Type B pancreatic cell (in vitro differentiated cells): ENCODE measurements at regions not wholly inside any gene's neighbourhood (a gene's known extent, or its start where the extent isn't known, plus 50 kb on each side); places are given as distances from the start of the nearest gene placed in this dataset.

ENCODE experiments used
- DNase-seq: peaks from one replicate; pipeline ENCODE4 v3.0.0; 2021; ENCODE audit warnings: mixed read lengths; ENCODE audit not compliant: unreplicated experiment; ENCODE audit errors: extremely low spot score
- H3K27ac Mint-ChIP-seq: 2 replicates; pipeline ENCODE4 v1.8.0; 2021; ENCODE audit warnings: mild to moderate bottlenecking, mixed read lengths
- H3K27me3 Mint-ChIP-seq: 2 replicates; pipeline ENCODE4 v1.8.0; 2021; ENCODE audit warnings: mixed read lengths
- H3K36me3 Mint-ChIP-seq: 2 replicates; pipeline ENCODE4 v1.8.0; 2021; ENCODE audit warnings: mixed read lengths
- H3K4me1 Mint-ChIP-seq: one replicate; pipeline ENCODE4 v1.8.0; 2021; ENCODE audit warnings: mixed read lengths; ENCODE audit not compliant: unreplicated experiment
- H3K4me3 Mint-ChIP-seq: 2 replicates; pipeline ENCODE4 v1.8.0; 2021; ENCODE audit warnings: mild to moderate bottlenecking, mixed read lengths
- H3K9me3 Mint-ChIP-seq: 2 replicates; pipeline ENCODE4 v1.8.0; 2021; ENCODE audit warnings: mixed read lengths
- TF ChIP-seq, protein P1 (sequence below): fragments of 200-600 bp; sonication (generic); conservative IDR thresholded peaks from 2 replicates; pipeline ENCODE4 v1.5.0; 2021; ENCODE audit warnings: antibody characterized with exemption, mild to moderate bottlenecking

DNA sequence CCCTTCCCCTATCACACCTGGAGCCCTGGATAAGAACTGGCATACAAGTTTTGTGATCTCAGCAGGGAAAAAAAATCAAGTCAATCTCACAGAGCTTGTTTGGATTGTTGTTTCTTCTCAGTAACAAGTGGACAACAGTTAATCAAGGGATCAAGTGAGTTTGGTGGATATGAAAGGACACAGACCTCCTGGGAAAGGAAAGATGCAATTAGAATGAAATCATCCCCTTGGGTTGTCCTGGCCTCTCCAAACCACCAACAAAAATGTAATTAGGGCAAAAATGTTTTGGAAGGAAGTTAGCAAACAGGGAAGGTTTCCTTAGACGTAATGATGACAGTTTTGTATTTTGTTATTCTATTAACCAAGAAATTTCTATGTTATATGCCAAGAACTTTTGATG, 99.1 kb upstream of the PRDM1 start:
- Mint-ChIP-seq H3K27ac (no peak overlapping the region), H3K27me3 (peaks cover 95% of the 10 kb centered on the region), H3K4me1 (no peaks in the 10 kb centered on the region), H3K4me3 (peak overlapping the region; percentile 12), H3K9me3 (no peaks in the 10 kb centered on the region), H3K36me3 (no peaks in the 10 kb centered on the region)
- DNase-seq = no peak
- TF ChIP-seq, protein P1, sequence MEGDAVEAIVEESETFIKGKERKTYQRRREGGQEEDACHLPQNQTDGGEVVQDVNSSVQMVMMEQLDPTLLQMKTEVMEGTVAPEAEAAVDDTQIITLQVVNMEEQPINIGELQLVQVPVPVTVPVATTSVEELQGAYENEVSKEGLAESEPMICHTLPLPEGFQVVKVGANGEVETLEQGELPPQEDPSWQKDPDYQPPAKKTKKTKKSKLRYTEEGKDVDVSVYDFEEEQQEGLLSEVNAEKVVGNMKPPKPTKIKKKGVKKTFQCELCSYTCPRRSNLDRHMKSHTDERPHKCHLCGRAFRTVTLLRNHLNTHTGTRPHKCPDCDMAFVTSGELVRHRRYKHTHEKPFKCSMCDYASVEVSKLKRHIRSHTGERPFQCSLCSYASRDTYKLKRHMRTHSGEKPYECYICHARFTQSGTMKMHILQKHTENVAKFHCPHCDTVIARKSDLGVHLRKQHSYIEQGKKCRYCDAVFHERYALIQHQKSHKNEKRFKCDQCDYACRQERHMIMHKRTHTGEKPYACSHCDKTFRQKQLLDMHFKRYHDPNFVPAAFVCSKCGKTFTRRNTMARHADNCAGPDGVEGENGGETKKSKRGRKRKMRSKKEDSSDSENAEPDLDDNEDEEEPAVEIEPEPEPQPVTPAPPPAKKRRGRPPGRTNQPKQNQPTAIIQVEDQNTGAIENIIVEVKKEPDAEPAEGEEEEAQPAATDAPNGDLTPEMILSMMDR = no peak

DNA sequence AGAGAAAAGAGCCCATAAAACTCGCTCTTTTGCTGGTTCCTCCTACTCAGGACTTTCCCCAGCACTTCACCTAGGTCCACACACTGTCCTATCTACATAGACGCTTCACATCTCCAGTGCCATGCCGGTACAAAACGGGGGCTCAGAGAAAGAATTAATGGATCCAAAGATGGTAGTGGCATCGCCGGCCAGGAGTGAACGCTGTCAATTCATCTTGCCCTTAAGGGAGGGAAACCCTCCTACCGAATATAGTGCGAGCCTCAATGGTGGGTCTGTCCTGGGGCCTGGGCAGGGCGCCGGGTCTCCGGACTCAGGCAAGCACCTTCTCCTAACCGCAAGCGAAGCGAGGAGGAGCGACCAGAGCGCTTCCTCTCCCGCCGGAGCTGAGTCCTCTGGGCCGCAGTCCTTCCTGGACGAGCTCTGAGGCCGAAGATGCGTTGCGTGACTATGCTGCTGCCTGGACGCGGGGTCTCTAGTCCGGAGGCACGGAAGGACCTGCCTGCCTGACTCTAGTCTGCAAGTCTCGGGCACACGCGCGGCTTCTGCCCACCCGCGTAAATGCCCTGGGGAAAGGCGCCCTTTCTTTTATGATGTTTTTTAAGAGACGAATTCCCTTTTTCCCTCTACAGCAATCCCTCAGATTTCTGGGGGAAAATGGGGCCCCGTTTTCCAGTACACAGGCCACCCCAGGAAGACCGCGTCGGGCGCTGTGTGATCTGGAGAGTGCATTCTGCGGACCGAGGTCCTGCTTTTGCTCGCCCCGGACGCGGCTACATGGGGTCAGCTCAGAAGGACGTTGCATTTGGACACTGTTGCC, 100.1 kb upstream of the PRDM1 start:
- Mint-ChIP-seq H3K27ac (no peak overlapping the region), H3K27me3 (peaks cover 95% of the 10 kb centered on the region), H3K36me3 (peaks cover under 1% of the 10 kb centered on the region), H3K4me3 (peak overlapping the region; percentile 62), H3K9me3 (peaks cover under 1% of the 10 kb centered on the region), H3K4me1 (no peaks in the 10 kb centered on the region)
- TF ChIP-seq, protein P1 = no peak
- no peak for DNase-seq

DNA sequence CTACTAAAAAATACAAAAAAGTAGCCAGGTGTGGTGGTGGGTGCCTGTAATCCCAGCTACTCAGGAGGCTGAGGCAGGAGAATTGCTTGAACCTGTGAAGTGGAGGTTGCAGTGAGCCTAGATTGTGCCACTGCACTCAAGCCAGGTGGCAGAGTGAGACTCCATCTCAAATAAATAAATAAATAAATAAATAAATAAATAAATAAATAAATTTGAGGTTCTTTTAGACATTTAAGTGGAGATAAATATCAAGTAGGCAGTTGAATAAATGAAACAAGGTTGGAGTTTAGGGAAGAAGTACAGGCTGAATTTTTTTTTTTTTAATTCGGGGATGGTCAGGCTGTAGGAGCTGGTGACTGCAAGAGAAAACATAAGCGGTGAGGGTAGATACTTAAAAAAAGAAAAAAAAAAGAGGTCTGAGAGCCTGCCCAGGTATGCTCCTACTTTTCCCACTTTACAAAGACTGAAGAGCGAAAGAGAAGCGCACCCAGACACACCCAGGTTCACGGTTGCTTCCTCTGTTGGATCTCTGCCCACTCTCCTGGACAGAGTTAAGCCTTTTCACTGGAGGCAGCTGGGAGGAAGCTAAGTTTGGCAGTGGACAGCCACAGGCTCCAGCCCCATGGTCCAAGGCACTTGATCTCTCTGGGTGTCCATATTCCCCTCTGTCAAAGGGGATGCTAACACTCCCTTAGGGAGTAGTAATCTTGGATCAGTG, 100.9 kb upstream of the PRDM1 start:
- Mint-ChIP-seq H3K4me3 (peak overlapping the region; percentile 62), H3K27ac (no peak overlapping the region), H3K36me3 (peaks cover 4% of the 10 kb centered on the region), H3K27me3 (peaks cover 96% of the 10 kb centered on the region), H3K4me1 (no peaks in the 10 kb centered on the region), H3K9me3 (peaks cover 4% of the 10 kb centered on the region)
- TF ChIP-seq, protein P1 = no peak
- no peak for DNase-seq

DNA sequence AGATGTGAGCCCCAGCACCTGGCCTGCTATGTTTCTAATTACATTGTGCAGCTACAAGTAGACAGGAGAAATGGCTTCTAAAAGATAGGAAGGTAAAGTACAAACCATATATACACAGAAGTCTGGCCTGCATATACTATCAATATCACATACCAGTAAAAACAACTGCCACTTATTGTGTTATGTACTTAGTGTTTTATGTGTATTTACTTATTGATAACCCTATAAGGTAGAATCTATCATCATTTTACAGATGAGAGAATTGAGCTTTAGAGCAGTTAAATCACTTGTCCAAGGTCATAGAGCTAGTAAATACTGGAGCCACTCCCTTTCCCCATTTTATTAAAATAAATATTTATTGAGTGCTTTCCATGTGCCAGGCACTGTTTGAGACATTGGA, 102.4 kb upstream of the PRDM1 start:
- DNase-seq = no peak
- peaks cover 4% of the 10 kb centered on the region for H3K36me3 Mint-ChIP-seq

DNA sequence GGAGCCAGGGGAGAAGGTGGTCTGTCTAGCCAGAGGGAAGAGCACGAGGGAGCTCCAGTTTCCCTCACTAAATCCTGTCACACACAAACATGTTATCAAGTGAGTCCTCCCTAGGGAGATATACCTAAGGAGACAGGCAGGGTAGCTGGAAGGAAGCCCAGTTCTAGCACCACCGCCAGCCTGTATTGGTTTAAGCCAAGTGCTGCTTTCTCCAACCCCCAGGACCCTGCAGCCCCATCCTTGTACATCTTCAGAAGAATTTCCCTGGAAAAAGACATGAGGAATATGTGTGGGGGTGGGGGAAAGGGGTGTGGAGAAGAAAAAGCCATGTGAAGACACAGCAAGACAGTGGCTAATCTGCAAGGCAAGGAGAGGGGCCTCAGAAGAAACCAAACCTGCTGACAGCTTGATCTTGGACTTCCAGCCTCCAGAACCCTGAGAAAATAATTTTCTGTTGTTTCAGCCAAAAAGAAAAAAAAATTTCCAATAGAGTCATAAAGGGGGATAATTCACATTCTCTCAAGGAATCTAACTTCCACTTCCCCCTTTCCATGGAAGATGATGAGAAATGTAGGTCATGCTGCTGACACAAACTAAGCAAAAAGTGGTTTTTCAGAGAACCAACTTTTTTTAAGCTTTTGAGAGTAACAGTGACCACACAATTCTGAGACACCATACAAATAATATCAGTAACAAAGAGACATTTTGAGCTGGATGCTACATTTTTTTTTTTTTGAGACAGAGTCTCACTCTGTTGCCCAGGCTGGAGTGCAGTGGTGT, 103.2 kb upstream of the PRDM1 start:
- Mint-ChIP-seq H3K9me3 (peaks cover 4% of the 10 kb centered on the region), H3K36me3 (peaks cover 4% of the 10 kb centered on the region), H3K4me1 (no peaks in the 10 kb centered on the region), H3K27me3 (peaks cover 85% of the 10 kb centered on the region), H3K4me3 (no peak overlapping the region), H3K27ac (no peak overlapping the region)
- TF ChIP-seq, protein P1 = no peak
- DNase-seq = no peak

More for the DNA sequence above, 102.4 kb upstream of the PRDM1 start:
- H3K4me1 Mint-ChIP-seq = no peaks in the 10 kb centered on the region
- H3K9me3 Mint-ChIP-seq = peaks cover 4% of the 10 kb centered on the region
- H3K27ac Mint-ChIP-seq = no peak overlapping the region
- H3K4me3 Mint-ChIP-seq = no peak overlapping the region
- H3K27me3 Mint-ChIP-seq = peaks cover 89% of the 10 kb centered on the region
- TF ChIP-seq, protein P1 = no peak
